ENCODE measurements at regions not wholly inside any gene's neighbourhood (a gene's known extent, or its start where the extent isn't known, plus 50 kb on each side); places are given as distances from the start of the nearest gene placed in this dataset.

GRCh38 chr3:127354761-127355160 lies 66.9 kb upstream of the PRR20G start:
- 93% methylated on average over 3 of the region's 3 CpGs for WGBS (ENCODE audit: insufficient coverage)
- intact Hi-C loops (cut with micrococcal nuclease): no loop called here
- Mint-ChIP-seq H3K4me3 (no peak overlapping the region), H3K4me1 (no peaks in the 10 kb centered on the region), H3K27ac (no peak overlapping the region), H3K27me3 (peaks cover 8% of the 10 kb centered on the region), H3K9me3 (ENCODE audit: insufficient read depth) (peaks cover 10% of the 10 kb centered on the region)
- Histone ChIP-seq H4K20me1 (ENCODE audit: control insufficient read depth, insufficient read depth, low read length, poor library complexity, severe bottlenecking) (no peaks in the 10 kb centered on the region), H3K9me3 (ENCODE audit: control extremely low read depth in 1 of 3, control insufficient read depth in 2 of 3, insufficient read depth in 1 of 3, low read length in 2 of 3) (peaks cover 0 to 24% (median 6%) of the 10 kb centered on the region in 3 donors), H3K4me1 (ENCODE audit: control insufficient read depth in 2 of 2, insufficient read depth in 2 of 2, low read length in 2 of 2) (no peaks in the 10 kb centered on the region), H2AFZ (ENCODE audit: insufficient read depth, low read depth, low read length, poor library complexity, severe bottlenecking) (no peak overlapping the region), H3K4me2 (replicated peaks; ENCODE audit: low read depth, low read length, poor library complexity, severe bottlenecking) (no peak overlapping the region), H3K9ac (ENCODE audit: low read length) (no peak overlapping the region), H3K27ac (ENCODE audit: low read length in 2 of 2) (no peak overlapping the region), H3K4me3 (ENCODE audit: control extremely low read depth in 1 of 5, extremely low read depth in 1 of 5, insufficient read depth in 1 of 5, low read depth in 2 of 5, low read length in 4 of 5) (no peak overlapping the region), H3K27me3 (replicated peaks in 1 of 4; ENCODE audit: control extremely low read depth in 1 of 4, control insufficient read depth in 3 of 4, insufficient read depth in 4 of 4, low read length in 3 of 4) (no peaks in the 10 kb centered on the region), H3K79me2 (ENCODE audit: control insufficient read depth, insufficient read depth, low read length) (no peaks in the 10 kb centered on the region), H3K36me3 (replicated peaks in 1 of 2; ENCODE audit: control extremely low read depth in 1 of 2, control insufficient read depth in 1 of 2, extremely low read depth in 1 of 2, insufficient read depth in 2 of 2, low read length in 1 of 2) (no peaks in the 10 kb centered on the region)
- POLR2A ChIA-PET: no interaction called here
- ATAC-seq (ENCODE audit: low read depth) (no peak), DNase-seq (no peak)
- TF ChIP-seq CTCF (IDR thresholded peaks at IDR 0.05): no peak
- TF ChIP-seq EZH2 (IDR thresholded peaks at IDR 0.05; ENCODE audit: borderline replicate concordance, insufficient read depth, low read depth, low read length, poor library complexity, severe bottlenecking): no peak
- CTCF ChIA-PET: no interaction called here

- Mint-ChIP-seq H3K4me3 (no peak overlapping the region), H3K27me3 (peaks cover 14% of the 10 kb centered on the region), H3K4me1 (no peaks in the 10 kb centered on the region), H3K27ac (no peak overlapping the region), H3K9me3 (ENCODE audit: insufficient read depth) (peaks cover 12% of the 10 kb centered on the region)
- H3K4me2 ChIP-seq (replicated peaks; ENCODE audit: low read depth, low read length, poor library complexity, severe bottlenecking): no peak overlapping the region
- intact Hi-C loops (cut with micrococcal nuclease): no loop called here
- H3K36me3 ChIP-seq (replicated peaks in 1 of 2; ENCODE audit: control extremely low read depth in 1 of 2, control insufficient read depth in 1 of 2, extremely low read depth in 1 of 2, insufficient read depth in 2 of 2, low read length in 1 of 2): no peaks in the 10 kb centered on the region
- H3K4me3 ChIP-seq (ENCODE audit: control extremely low read depth in 1 of 5, extremely low read depth in 1 of 5, insufficient read depth in 1 of 5, low read depth in 2 of 5, low read length in 4 of 5): no peak overlapping the region
- peaks cover 0 to 22% (median 6%) of the 10 kb centered on the region in 3 donors for H3K9me3 ChIP-seq (ENCODE audit: control extremely low read depth in 1 of 3, control insufficient read depth in 2 of 3, insufficient read depth in 1 of 3, low read length in 2 of 3)
- CTCF ChIA-PET: no interaction called here
- H4K20me1 ChIP-seq (ENCODE audit: control insufficient read depth, insufficient read depth, low read length, poor library complexity, severe bottlenecking): no peaks in the 10 kb centered on the region
- no peaks in the 10 kb centered on the region for H3K79me2 ChIP-seq (ENCODE audit: control insufficient read depth, insufficient read depth, low read length)
- ATAC-seq (ENCODE audit: low read depth) (no peak), DNase-seq (no peak)
- H2AFZ ChIP-seq (ENCODE audit: insufficient read depth, low read depth, low read length, poor library complexity, severe bottlenecking): no peak overlapping the region
- POLR2A ChIA-PET: no interaction called here
- H3K27me3 ChIP-seq (replicated peaks in 1 of 4; ENCODE audit: control extremely low read depth in 1 of 4, control insufficient read depth in 3 of 4, insufficient read depth in 4 of 4, low read length in 3 of 4): peaks cover 0 to 2% (median 0%) of the 10 kb centered on the region in 4 experiments
- WGBS (ENCODE audit: insufficient coverage): no CpG with 5 or more reads among the region's 4 CpGs
- no peak overlapping the region for H3K27ac ChIP-seq (ENCODE audit: low read length in 2 of 2)
- H3K4me1 ChIP-seq (ENCODE audit: control insufficient read depth in 2 of 2, insufficient read depth in 2 of 2, low read length in 2 of 2): no peaks in the 10 kb centered on the region
- TF ChIP-seq EZH2 (IDR thresholded peaks at IDR 0.05; ENCODE audit: borderline replicate concordance, insufficient read depth, low read depth, low read length, poor library complexity, severe bottlenecking): no peak
- no peak for TF ChIP-seq CTCF (IDR thresholded peaks at IDR 0.05)
- no peak overlapping the region for H3K9ac ChIP-seq (ENCODE audit: low read length)
These were observed 64.8 kb upstream of the PRR20G start for GRCh38 chr3:127352612-127353011.
